ENCODE measurements at regions not wholly inside any gene's neighbourhood (a gene's known extent, or its start where the extent isn't known, plus 50 kb on each side); places are given as distances from the start of the nearest gene placed in this dataset.

DNA sequence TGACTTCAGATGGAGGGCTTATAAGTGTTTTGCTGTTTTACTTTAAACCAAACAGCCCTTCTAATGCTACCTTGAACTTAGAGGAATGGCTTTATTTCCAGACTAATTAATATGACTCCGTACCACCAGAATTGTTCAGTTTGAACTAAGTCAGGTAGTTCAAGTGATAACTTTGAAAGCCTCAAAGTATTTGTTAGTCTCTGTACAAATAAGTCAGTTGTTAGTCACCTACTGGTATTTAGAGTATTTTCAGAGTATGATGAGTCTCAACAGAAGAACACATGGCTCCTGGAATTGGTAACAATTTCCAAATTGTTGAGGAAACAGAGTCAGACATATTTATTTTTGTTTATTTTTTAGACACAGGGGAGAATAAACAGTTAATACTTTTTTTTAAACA is 381.8 kb upstream of the NRXN1 start:
- Histone ChIP-seq H3K9me3 (no peaks in the 10 kb centered on the region), H3K4me1 (no peaks in the 10 kb centered on the region), H3K36me3 (no peaks in the 10 kb centered on the region), H3K27ac (no peak overlapping the region), H3K27me3 (peaks cover 0 to 3% of the 10 kb centered on the region in 2 donors), H3K4me3 (no peak overlapping the region)
- intact Hi-C loops (cut with DNase I; ENCODE audit: low total_unique reads): no loop called here
- TF ChIP-seq POLR2A (IDR thresholded peaks at IDR 0.05): no peak
- TF ChIP-seq, protein P1, sequence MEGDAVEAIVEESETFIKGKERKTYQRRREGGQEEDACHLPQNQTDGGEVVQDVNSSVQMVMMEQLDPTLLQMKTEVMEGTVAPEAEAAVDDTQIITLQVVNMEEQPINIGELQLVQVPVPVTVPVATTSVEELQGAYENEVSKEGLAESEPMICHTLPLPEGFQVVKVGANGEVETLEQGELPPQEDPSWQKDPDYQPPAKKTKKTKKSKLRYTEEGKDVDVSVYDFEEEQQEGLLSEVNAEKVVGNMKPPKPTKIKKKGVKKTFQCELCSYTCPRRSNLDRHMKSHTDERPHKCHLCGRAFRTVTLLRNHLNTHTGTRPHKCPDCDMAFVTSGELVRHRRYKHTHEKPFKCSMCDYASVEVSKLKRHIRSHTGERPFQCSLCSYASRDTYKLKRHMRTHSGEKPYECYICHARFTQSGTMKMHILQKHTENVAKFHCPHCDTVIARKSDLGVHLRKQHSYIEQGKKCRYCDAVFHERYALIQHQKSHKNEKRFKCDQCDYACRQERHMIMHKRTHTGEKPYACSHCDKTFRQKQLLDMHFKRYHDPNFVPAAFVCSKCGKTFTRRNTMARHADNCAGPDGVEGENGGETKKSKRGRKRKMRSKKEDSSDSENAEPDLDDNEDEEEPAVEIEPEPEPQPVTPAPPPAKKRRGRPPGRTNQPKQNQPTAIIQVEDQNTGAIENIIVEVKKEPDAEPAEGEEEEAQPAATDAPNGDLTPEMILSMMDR (IDR thresholded peaks at IDR 0.05): no peak
- no peak for DNase-seq

DNA sequence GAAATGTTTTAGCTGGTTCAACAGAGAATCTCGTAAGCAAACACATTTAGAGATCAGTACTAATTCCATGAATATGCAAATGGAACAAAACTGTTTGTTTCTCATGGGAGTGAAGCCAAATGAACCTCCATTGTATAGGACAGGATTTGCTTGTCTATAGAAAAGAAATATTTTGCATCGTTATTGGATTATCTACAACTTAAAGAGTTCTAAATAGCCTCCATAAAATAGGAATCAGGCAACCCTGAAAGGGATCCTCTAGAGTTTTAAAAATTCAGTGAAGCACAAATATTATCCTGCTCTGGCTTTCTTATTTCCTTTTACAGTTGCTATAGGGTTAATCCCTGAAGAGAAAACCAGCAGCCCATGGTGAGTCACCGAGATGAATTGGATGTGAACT is 378.4 kb upstream of the NRXN1 start:
- TF ChIP-seq POLR2A (IDR thresholded peaks at IDR 0.05): no peak
- TF ChIP-seq, protein P1 (IDR thresholded peaks at IDR 0.05): no peak
- peaks cover 0 to 3% of the 10 kb centered on the region in 2 donors for H3K27me3 ChIP-seq
- no peaks in the 10 kb centered on the region for H3K4me1 ChIP-seq
- H3K4me3 ChIP-seq: no peak overlapping the region
- no peak for DNase-seq
- no peak overlapping the region for H3K27ac ChIP-seq
- no peaks in the 10 kb centered on the region for H3K36me3 ChIP-seq
- intact Hi-C loops (cut with DNase I; ENCODE audit: low total_unique reads): no loop called here
- H3K9me3 ChIP-seq: no peaks in the 10 kb centered on the region

DNA sequence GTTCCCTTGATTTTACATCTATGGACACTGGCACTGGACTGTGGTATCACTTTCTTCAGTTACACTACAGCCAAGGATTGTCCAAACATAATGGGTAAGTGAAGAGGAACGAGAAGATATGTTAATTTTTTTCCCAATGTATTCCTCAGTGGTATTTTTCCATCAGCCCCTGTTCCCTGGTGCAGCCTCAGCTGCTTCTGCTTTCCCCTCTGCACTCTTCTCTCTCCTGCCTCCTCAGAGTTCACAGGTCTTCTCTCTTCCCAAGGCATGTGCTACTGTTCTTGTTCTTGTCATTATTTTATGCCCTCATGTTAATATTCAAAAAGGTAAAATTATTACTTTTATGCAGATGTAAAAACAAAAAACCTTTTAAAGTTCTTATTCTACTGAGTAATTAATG is 378.0 kb upstream of the NRXN1 start:
- no peaks in the 10 kb centered on the region for H3K9me3 ChIP-seq
- no peak for TF ChIP-seq POLR2A (IDR thresholded peaks at IDR 0.05)
- TF ChIP-seq, protein P1 (IDR thresholded peaks at IDR 0.05): no peak
- intact Hi-C loops (cut with DNase I; ENCODE audit: low total_unique reads): no loop called here

DNA sequence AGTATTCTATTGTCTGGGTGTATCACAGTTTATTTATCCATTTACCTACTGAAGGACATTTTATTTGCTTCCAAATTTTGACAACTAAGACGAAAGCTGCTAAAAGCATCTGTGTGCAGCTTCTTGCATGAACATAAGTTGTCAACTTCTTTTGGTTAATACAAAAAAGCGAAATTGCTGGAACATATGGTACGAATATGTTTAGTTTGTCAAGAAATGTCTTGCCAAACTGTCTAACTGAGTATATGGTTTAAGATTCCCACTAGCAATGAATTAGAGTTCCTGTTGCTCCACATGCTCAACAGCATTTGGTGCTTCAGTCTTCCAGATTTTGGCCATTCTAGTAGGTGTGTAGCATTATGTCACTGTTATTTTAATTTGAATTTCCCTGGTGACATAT is 372.3 kb upstream of the NRXN1 start:
- no peak overlapping the region for H3K4me3 ChIP-seq
- no peak for DNase-seq
- H3K4me1 ChIP-seq: no peaks in the 10 kb centered on the region
- no peaks in the 10 kb centered on the region for H3K9me3 ChIP-seq
- H3K27me3 ChIP-seq: no peaks in the 10 kb centered on the region
- intact Hi-C loops (cut with DNase I; ENCODE audit: low total_unique reads): no loop called here
- no peak overlapping the region for H3K27ac ChIP-seq
- no peak for TF ChIP-seq POLR2A (IDR thresholded peaks at IDR 0.05)
- TF ChIP-seq, protein P1 (IDR thresholded peaks at IDR 0.05): no peak
- no peaks in the 10 kb centered on the region for H3K36me3 ChIP-seq

More for the DNA sequence above, 378.0 kb upstream of the NRXN1 start:
- Histone ChIP-seq H3K27me3 (peaks cover 0 to 3% of the 10 kb centered on the region in 2 donors), H3K36me3 (no peaks in the 10 kb centered on the region), H3K4me3 (no peak overlapping the region), H3K4me1 (no peaks in the 10 kb centered on the region), H3K27ac (no peak overlapping the region)
- no peak for DNase-seq

DNA sequence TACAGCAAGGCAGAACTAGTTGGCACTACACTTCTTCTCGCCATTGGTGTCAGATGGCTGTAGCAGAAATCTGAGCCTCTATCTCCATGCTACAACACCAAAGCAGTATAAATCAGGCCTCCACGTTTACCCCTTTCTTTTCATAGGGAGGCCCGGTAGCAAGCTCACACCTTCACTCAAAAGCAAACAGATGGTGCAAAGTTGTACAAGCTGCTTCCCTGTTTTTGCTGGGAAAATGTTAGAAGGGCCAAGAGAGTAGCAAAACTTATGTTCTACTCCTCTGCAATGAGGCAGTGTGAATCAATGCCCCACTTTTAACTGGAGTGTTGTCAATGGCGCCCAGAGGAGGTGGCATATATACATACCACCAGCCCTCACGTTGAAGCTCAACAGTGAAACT is 369.6 kb upstream of the NRXN1 start:
- TF ChIP-seq, protein P1 (IDR thresholded peaks at IDR 0.05): no peak
- TF ChIP-seq POLR2A (IDR thresholded peaks at IDR 0.05): no peak
- Histone ChIP-seq H3K27me3 (no peaks in the 10 kb centered on the region), H3K4me1 (no peaks in the 10 kb centered on the region), H3K36me3 (no peaks in the 10 kb centered on the region), H3K27ac (no peak overlapping the region), H3K9me3 (no peaks in the 10 kb centered on the region), H3K4me3 (no peak overlapping the region)
- intact Hi-C loops (cut with DNase I; ENCODE audit: low total_unique reads): no loop called here
- no peak for DNase-seq
